OCI-LY1 (cell line): ENCODE measurements at regions not wholly inside any gene's neighbourhood (a gene's known extent, or its start where the extent isn't known, plus 50 kb on each side); places are given as distances from the start of the nearest gene placed in this dataset.
"Not testable (repeated sequence)": the region's sequence is repeated elsewhere in the genome, so short reads cannot be mapped to it uniquely, and the experiment has no call there.

Experiments used
- H2AFZ ChIP-seq: fragments of 200-600 bp; sonication (generic), shearing (Covaris generic); 2 replicates; pipeline ENCODE4 v1.6.0; 2014; ENCODE audit warnings: antibody characterized with exemption, mild to moderate bottlenecking, low read length
- H3F3A ChIP-seq: fragments of 200-600 bp; sonication (generic), shearing (Covaris generic); 2 replicates; pipeline ENCODE4 v1.6.0; 2014; ENCODE audit warnings: mild to moderate bottlenecking, antibody characterized with exemption, low read length, moderate library complexity; ENCODE audit not compliant: insufficient read depth
- H3K27ac ChIP-seq: fragments of 200-600 bp; sonication (generic); 2 replicates; pipeline ENCODE4 v1.5.1; 2014; ENCODE audit warnings: low read length, mixed run types, mild to moderate bottlenecking, low read depth; ENCODE audit not compliant: poor library complexity, severe bottlenecking
- H3K27me3 ChIP-seq: fragments of 200-600 bp; sonication (generic); 2 replicates; pipeline ENCODE4 v1.6.0; 2014; ENCODE audit warnings: antibody characterized with exemption, mild to moderate bottlenecking, low read length, moderate library complexity; ENCODE audit not compliant: insufficient read depth
- H3K36me3 ChIP-seq: fragments of 200-600 bp; sonication (generic); 2 replicates; pipeline ENCODE4 v1.6.1; 2014; ENCODE audit warnings: mild to moderate bottlenecking, antibody characterized with exemption, low read length, moderate library complexity, mixed read lengths; ENCODE audit not compliant: insufficient read depth
- H3K4me1 ChIP-seq: fragments of 200-600 bp; sonication (generic); 2 replicates; pipeline ENCODE4 v1.5.1; 2014; ENCODE audit warnings: mild to moderate bottlenecking, low read length, moderate library complexity; ENCODE audit not compliant: insufficient read depth, severe bottlenecking
- H3K4me2 ChIP-seq: fragments of 200-600 bp; sonication (generic), shearing (Covaris generic); 2 replicates; pipeline ENCODE4 v1.6.1; 2014; ENCODE audit warnings: low read length
- H3K4me3 ChIP-seq: fragments of 200-600 bp; sonication (generic); 2 replicates; pipeline ENCODE4 v1.5.1; 2014; ENCODE audit warnings: low read length, low read depth, mild to moderate bottlenecking, mixed read lengths; ENCODE audit not compliant: poor library complexity, severe bottlenecking
- H3K79me2 ChIP-seq: fragments of 200-600 bp; shearing (Covaris generic); 2 replicates; pipeline ENCODE4 v1.6.1; 2016; ENCODE audit warnings: mixed run types, low read length, mixed read lengths; ENCODE audit not compliant: insufficient read depth
- H3K9ac ChIP-seq: fragments of 200-600 bp; sonication (generic), shearing (Covaris generic); 2 replicates; pipeline ENCODE4 v1.6.1; 2014; ENCODE audit warnings: mild to moderate bottlenecking, low read length, mixed read lengths
- H3K9me2 ChIP-seq: fragments of 200-600 bp; sonication (generic), shearing (Covaris generic); 2 replicates; pipeline ENCODE4 v1.6.1; 2014; ENCODE audit warnings: low read depth, mild to moderate bottlenecking, low read length, mixed read lengths
- H3K9me3 ChIP-seq: fragments of 200-600 bp; shearing (Covaris generic); 2 replicates; pipeline ENCODE4 v1.6.1; 2014; ENCODE audit warnings: low read length, mixed read lengths
- H4K20me1 ChIP-seq: fragments of 200-600 bp; sonication (generic), shearing (Covaris generic); 2 replicates; pipeline ENCODE4 v1.6.0; 2016; ENCODE audit warnings: mild to moderate bottlenecking, low read length; ENCODE audit not compliant: insufficient read depth
- CTCF ChIP-seq: fragments of 200-600 bp; sonication (generic), shearing (Covaris generic); IDR thresholded peaks from 2 replicates; pipeline ENCODE4 v1.5.1; 2017; ENCODE audit warnings: mild to moderate bottlenecking, antibody characterized with exemption, low read length, moderate library complexity, mixed read lengths
- EZH2 ChIP-seq: fragments of 200-600 bp; sonication (generic), shearing (Covaris generic); IDR thresholded peaks from 2 replicates; pipeline ENCODE4 v1.8.0; 2017; ENCODE audit warnings: borderline replicate concordance, mixed run types, mild to moderate bottlenecking, antibody characterized with exemption, low read length, moderate library complexity, mixed read lengths

- no peak overlapping the region for H3K9ac ChIP-seq
- no peaks in the 10 kb centered on the region for H3K36me3 ChIP-seq
- H3K27me3 ChIP-seq, result no peaks in the 10 kb centered on the region
- H3K9me2 ChIP-seq, result no peaks in the 10 kb centered on the region
- no peak overlapping the region for H3K4me2 ChIP-seq
- H3K27ac ChIP-seq, result no peak overlapping the region
- no peaks in the 10 kb centered on the region for H3K79me2 ChIP-seq
- no peak overlapping the region for H3K4me3 ChIP-seq
- H3K4me1 ChIP-seq, result no peaks in the 10 kb centered on the region
- H3K9me3 ChIP-seq, result no peaks in the 10 kb centered on the region
- H3F3A ChIP-seq, result peaks cover 6% of the 10 kb centered on the region; the same call in 1 of the 2 replicates
- TF ChIP-seq CTCF (no peak), EZH2 (no peak)
- H4K20me1 ChIP-seq, result no peaks in the 10 kb centered on the region
- no peak overlapping the region for H2AFZ ChIP-seq
Observed at GRCh38 chrX:460823-461640, 74.3 kb upstream of the PPP2R3B start.

DNA sequence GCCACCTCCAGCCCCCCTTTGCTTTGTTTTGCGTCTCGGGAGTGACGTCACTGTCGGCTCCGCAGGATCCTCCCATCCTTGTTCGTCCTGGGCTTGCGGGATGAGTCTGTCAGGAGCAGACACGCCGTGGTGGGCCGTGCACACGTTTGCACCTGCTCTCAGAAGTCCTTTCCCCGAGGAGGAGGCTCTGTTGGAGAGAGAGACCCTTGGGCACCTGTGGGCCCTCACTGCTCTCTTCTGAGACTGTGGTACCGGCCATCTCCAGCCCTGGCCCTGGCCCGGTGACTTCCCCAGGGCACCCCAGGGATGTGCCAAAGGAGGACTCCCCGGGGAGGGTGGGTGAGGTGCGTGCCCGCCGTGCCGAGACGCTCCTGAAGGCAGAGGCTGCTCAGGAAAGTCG lies 76.1 kb upstream of the PPP2R3B start:
- Histone ChIP-seq H3K9ac (no peak overlapping the region), H3K9me2 (no peaks in the 10 kb centered on the region), H3K27me3 (no peaks in the 10 kb centered on the region), H3K4me2 (no peak overlapping the region), H2AFZ (no peak overlapping the region), H3K9me3 (no peaks in the 10 kb centered on the region), H3K27ac (no peak overlapping the region), H3K4me1 (no peaks in the 10 kb centered on the region), H3K79me2 (no peaks in the 10 kb centered on the region), H3K36me3 (no peaks in the 10 kb centered on the region), H4K20me1 (no peaks in the 10 kb centered on the region), H3F3A (no peaks in the 10 kb centered on the region), H3K4me3 (no peak overlapping the region)
- TF ChIP-seq CTCF, result no peak
- TF ChIP-seq EZH2, result no peak

DNA sequence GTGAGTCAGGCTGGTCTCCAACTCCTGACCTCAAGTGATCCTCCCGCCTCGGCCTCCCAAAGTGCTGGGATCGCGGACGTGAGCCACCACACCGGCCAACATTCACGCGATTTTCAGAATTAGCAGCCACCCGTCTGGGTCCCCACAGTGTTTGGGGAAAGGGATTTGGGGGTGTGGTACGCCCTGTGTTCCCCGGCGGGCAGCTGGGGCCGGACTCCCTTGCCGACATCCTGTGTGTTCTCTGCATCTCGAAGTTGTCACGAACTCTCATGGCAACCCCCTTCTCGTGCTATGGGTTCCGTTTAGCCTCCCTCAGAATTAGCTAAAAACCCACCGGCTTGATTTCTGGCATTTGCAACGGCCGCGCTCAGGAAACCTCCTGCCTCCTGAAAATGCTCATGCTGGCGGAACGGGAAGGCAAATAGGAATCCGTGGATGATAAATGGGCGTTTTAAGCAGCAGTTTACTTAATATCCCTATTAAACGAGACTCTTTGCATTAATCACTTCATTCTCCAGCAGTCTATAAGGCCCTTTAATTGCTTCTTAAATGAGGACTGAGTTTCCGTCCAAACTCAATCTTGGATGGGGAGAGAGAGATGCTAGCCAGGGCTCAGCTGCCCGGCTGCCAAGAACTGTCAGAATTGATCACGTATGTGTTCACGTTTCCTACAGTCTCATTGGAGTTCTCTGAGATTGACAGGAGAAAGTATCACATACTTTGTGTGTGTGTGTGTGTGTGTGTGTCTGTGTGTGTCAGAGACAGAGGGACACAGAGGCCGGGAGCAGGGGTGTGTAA lies 78.9 kb upstream of the PPP2R3B start:
- Histone ChIP-seq H2AFZ (no peak overlapping the region), H3K4me1 (no peaks in the 10 kb centered on the region), H3K9ac (no peak overlapping the region), H3K9me3 (no peaks in the 10 kb centered on the region), H3K9me2 (no peaks in the 10 kb centered on the region), H3K4me2 (no peak overlapping the region), H3K27me3 (no peaks in the 10 kb centered on the region), H3K79me2 (no peaks in the 10 kb centered on the region), H3K27ac (no peak overlapping the region), H3F3A (no peaks in the 10 kb centered on the region), H4K20me1 (no peaks in the 10 kb centered on the region), H3K36me3 (no peaks in the 10 kb centered on the region), H3K4me3 (no peak overlapping the region)
- no peak for TF ChIP-seq CTCF
- TF ChIP-seq EZH2, result no peak

GRCh38 chrX:466836-467235 lies 80.1 kb upstream of the PPP2R3B start:
- not testable (repeated sequence) for H3K79me2 ChIP-seq, H3K4me3 ChIP-seq, H4K20me1 ChIP-seq, H2AFZ ChIP-seq, H3K27me3 ChIP-seq, H3K36me3 ChIP-seq, H3K4me1 ChIP-seq, H3K9ac ChIP-seq, H3K4me2 ChIP-seq, H3K27ac ChIP-seq, H3F3A ChIP-seq, H3K9me2 ChIP-seq, H3K9me3 ChIP-seq

- not testable (repeated sequence) for H4K20me1 ChIP-seq
Observed at GRCh38 chrX:467686-468085, 81.0 kb upstream of the PPP2R3B start.

More at GRCh38 chrX:467686-468085, 81.0 kb upstream of the PPP2R3B start:
- not testable (repeated sequence) for H3K4me3 ChIP-seq, H3K27ac ChIP-seq, H3K9me3 ChIP-seq, H3K4me1 ChIP-seq, H3K9me2 ChIP-seq, H3K36me3 ChIP-seq, H3K79me2 ChIP-seq, H2AFZ ChIP-seq, H3K9ac ChIP-seq, H3K27me3 ChIP-seq, H3K4me2 ChIP-seq, H3F3A ChIP-seq
